GM12872 (cell line): ENCODE measurements at regions not wholly inside any gene's neighbourhood (a gene's known extent, or its start where the extent isn't known, plus 50 kb on each side); places are given as distances from the start of the nearest gene placed in this dataset.

Experiments
- TF ChIP-seq, protein P1 (sequence below): IDR thresholded peaks from 3 replicates; pipeline ENCODE4 v1.5.1; 2011; ENCODE audit warnings: low read depth, mild to moderate bottlenecking, low read length, moderate library complexity; ENCODE audit not compliant: insufficient read depth

DNA sequence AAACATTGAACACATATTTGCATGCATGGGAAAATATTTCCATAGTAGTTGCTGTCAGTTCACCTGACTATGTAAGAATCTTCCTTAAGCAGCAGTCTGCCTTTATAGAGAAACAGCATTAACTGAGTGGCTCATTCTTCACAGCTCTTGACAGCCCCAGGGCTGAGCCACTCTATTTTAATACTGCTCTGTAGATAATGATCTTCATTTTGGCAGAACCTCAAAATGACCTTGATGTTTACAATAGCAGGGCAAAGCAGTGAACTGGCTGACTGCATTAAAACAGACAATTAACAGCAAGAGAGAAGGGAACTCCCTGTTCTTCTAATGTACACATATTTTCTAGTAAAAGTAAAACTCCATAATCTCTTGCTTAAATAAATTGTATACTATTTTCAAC lies 580.6 kb upstream of the SOX11 start:
- TF ChIP-seq, protein P1, sequence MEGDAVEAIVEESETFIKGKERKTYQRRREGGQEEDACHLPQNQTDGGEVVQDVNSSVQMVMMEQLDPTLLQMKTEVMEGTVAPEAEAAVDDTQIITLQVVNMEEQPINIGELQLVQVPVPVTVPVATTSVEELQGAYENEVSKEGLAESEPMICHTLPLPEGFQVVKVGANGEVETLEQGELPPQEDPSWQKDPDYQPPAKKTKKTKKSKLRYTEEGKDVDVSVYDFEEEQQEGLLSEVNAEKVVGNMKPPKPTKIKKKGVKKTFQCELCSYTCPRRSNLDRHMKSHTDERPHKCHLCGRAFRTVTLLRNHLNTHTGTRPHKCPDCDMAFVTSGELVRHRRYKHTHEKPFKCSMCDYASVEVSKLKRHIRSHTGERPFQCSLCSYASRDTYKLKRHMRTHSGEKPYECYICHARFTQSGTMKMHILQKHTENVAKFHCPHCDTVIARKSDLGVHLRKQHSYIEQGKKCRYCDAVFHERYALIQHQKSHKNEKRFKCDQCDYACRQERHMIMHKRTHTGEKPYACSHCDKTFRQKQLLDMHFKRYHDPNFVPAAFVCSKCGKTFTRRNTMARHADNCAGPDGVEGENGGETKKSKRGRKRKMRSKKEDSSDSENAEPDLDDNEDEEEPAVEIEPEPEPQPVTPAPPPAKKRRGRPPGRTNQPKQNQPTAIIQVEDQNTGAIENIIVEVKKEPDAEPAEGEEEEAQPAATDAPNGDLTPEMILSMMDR: no peak

DNA sequence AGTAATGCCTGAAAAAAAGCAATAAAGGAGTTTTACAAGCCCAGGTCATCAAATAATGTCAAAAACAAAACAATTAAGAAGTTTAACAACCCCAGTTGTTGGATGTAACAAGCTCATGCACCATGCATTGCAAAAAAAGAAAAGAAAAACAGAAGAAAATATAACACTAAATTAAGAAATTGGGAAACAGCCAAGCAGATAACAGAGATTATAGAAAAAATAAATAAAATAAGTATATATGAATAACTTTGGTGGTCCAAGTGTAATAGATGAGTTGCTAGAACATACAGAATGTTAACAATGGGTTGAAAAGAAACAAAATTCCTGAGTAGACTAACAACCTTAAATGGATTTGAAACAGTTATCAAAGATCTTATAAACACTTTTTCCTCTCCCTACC lies 573.1 kb upstream of the SOX11 start:
- TF ChIP-seq, protein P1: no peak

DNA sequence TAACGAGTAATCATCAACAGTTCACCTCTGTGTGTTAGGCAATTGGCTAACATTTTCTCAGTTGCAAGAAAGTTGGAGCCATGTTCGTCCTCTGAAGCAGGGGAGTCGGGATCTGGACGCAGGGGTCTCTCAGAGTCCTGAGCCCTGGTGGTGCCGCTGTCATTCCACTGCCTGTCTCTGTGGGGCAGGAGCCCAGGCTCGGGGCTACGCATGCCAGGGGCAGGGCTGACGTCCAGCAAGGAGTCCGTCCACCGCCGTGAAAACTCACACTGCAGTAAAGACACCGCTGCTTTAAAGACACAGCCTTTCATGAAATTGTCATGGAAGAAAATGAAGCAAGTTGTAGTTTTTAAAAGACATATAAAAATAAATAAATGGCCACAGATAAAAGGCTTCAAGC lies 571.1 kb upstream of the SOX11 start:
- TF ChIP-seq, protein P1: no peak

DNA sequence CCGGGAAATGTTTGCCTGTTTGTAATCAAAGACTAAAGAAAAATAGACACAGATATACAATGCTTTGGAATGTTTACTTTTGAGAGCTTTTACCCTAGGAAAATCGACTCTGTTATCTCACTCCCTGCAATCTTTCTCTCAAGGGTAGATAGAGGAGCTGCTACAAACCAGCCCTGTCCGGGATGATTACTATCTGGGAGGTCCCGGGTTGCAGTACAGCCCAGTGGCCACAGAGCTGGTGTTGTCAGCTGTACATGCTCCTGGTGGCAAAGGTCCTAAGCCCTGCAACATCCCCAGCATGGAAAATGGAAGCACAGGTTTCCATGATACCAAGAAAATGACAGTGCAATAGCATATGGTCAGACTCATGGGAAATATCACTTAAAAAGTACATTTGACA lies 570.5 kb upstream of the SOX11 start:
- TF ChIP-seq, protein P1: no peak

DNA sequence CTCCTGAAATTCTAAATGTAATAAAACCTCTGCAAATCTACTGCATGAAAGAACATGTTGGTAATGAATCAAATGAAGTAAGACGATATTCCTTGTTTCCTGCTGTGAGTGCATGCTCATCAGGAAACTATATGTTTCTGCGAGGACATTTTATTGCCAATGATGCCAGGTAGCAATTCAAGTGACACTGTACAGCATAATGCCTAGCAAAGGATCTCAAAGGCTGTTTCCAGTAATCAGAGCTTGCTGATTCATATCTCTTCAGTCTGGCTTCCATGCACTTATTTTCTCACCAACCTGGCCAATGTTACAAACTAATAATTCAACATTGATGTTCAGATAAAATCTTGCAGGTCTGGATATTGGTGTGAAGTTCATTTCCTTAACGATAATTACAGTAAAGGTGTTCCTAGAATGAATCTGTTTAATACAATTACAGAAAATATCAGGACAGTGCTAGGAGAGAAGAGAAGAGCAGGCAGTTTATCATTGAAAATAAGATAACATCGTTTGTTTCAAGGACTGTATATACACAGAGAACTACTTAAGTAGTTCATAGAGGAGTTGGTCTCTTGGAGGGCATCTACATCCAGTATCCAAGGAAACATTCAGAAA lies 568.5 kb upstream of the SOX11 start:
- TF ChIP-seq, protein P1: no peak

DNA sequence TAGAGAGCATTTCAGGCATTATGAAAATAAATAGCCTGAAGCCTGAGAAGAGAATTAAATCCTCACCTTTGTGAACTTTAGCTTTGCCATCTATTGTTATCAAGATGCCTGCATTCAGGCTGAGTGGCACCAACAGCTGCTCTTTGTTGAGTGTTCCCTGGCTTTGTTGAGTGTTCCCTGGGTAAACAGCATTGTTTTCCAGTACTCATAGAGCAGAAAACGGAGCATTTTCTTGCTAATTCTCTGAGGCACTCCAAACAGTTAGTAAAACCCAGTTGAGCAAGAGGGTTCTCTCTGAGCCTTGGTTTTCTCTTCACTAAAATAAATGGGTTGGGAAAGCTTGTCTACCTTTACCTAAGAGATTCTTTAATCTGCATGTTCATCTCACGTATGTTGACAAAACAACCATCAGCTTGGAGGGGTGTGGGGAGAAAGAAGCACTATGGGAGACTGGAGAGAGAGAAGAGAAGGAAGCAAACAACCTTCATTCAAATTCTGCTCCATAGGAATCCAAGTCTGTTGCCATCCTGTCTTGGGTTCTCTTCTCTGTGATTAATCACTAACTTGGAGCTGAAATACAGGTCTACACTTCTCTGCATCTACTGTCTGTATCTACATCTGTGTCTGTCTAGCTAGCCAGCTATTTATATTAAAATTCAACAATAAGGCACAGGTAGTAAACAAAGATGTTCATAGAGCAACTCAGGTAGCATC lies 567.0 kb upstream of the SOX11 start:
- TF ChIP-seq, protein P1: no peak

DNA sequence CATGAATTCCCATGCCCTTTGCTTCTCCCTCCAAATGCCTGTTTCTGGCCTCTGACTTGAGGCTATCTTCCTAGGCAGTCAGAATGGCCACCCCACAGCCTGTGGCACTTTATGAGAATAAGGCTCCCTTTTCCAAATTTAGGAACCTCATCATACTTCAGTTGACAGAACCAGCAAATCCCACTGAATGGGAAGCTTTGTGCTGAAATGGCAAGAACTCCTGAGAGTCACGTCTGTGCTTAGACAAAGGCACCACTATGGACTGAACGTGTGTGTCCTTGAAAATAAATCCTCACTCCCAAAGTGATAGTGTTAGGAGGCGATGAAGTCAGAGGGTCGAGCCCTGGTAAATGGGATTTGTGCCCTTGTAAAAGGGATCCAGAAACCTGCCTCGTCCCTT lies 559.9 kb upstream of the SOX11 start:
- TF ChIP-seq, protein P1: no peak
